Trophoblast cell (in vitro differentiated cells and primary cell): ENCODE measurements at regions not wholly inside any gene's neighbourhood (a gene's known extent, or its start where the extent isn't known, plus 50 kb on each side); places are given as distances from the start of the nearest gene placed in this dataset.
"Not testable (repeated sequence)": the region's sequence is repeated elsewhere in the genome, so short reads cannot be mapped to it uniquely, and the experiment has no call there.

Experiments used
- DNase-seq, 2 donors: peaks; one replicate each; pipeline ENCODE4 v3.0.0-alpha.2; 2016
- H2AFZ ChIP-seq: 2 replicates; pipeline ENCODE4 v1.6.1; 2013; ENCODE audit warnings: low read length, moderate library complexity, mild to moderate bottlenecking; ENCODE audit not compliant: insufficient read depth, poor library complexity
- H2AK5ac ChIP-seq: 2 replicates; pipeline ENCODE4 v1.6.1; 2013; ENCODE audit warnings: mild to moderate bottlenecking, low read length
- H2BK120ac ChIP-seq: 2 replicates; pipeline ENCODE4 v1.6.1; 2013; ENCODE audit warnings: low read length, mild to moderate bottlenecking, moderate library complexity; ENCODE audit not compliant: insufficient read depth, poor library complexity
- H2BK12ac ChIP-seq: 2 replicates; pipeline ENCODE4 v1.6.1; 2013; ENCODE audit warnings: mild to moderate bottlenecking, low read length, moderate library complexity
- H2BK5ac ChIP-seq: 2 replicates; pipeline ENCODE4 v1.6.1; 2013; ENCODE audit warnings: low read length, low read depth, moderate library complexity, mild to moderate bottlenecking; ENCODE audit not compliant: poor library complexity
- H3K14ac ChIP-seq: 2 replicates; pipeline ENCODE4 v1.6.1; 2013; ENCODE audit warnings: mild to moderate bottlenecking, low read length
- H3K18ac ChIP-seq: 2 replicates; pipeline ENCODE4 v1.6.1; 2013; ENCODE audit warnings: mild to moderate bottlenecking, low read length
- H3K23ac ChIP-seq: 2 replicates; pipeline ENCODE4 v1.6.1; 2013; ENCODE audit warnings: low read length
- H3K27ac ChIP-seq: 2 replicates; pipeline ENCODE4 v1.5.1; 2013; ENCODE audit warnings: low read depth, mild to moderate bottlenecking, inconsistent platforms, low read length, moderate library complexity
- H3K27me3 ChIP-seq: 2 replicates; pipeline ENCODE4 v1.6.1; 2013; ENCODE audit warnings: inconsistent platforms, mild to moderate bottlenecking, low read length, moderate library complexity; ENCODE audit not compliant: insufficient read depth
- H3K36me3 ChIP-seq, 2 experiments: 1 replicate in 1 of 2; 2 replicates in 1 of 2; pipeline ENCODE4 v1.6.1; 2013; ENCODE audit warnings: low read length in 2 of 2, mild to moderate bottlenecking in 2 of 2, moderate library complexity in 1 of 2; ENCODE audit not compliant: insufficient read depth in 2 of 2, control insufficient read depth in 1 of 2
- H3K4ac ChIP-seq: 2 replicates; pipeline ENCODE4 v1.6.1; 2013; ENCODE audit warnings: low read depth, mild to moderate bottlenecking, low read length, moderate library complexity
- H3K4me1 ChIP-seq, 2 experiments: 1 replicate in 1 of 2; 2 replicates in 1 of 2; pipeline ENCODE4 v1.6.1; 2013; ENCODE audit warnings: low read length in 2 of 2, mild to moderate bottlenecking in 2 of 2, moderate library complexity in 1 of 2; ENCODE audit not compliant: insufficient read depth in 2 of 2, control insufficient read depth in 1 of 2
- H3K4me2 ChIP-seq: 2 replicates; pipeline ENCODE4 v1.6.1; 2013; ENCODE audit warnings: inconsistent platforms, mild to moderate bottlenecking, low read length, moderate library complexity
- H3K4me3 ChIP-seq: 2 replicates; pipeline ENCODE4 v1.5.1; 2013; ENCODE audit warnings: mild to moderate bottlenecking, low read depth, low read length, inconsistent platforms
- H3K79me1 ChIP-seq: one replicate; pipeline ENCODE4 v1.6.1; 2013; ENCODE audit warnings: low read length
- H3K79me2 ChIP-seq: 2 replicates; pipeline ENCODE4 v1.6.1; 2013; ENCODE audit warnings: low read length, mild to moderate bottlenecking; ENCODE audit not compliant: control insufficient read depth, insufficient read depth, poor library complexity
- H3K9ac ChIP-seq: 2 replicates; pipeline ENCODE4 v1.6.1; 2013; ENCODE audit warnings: mild to moderate bottlenecking, low read length
- H3K9me3 ChIP-seq: 2 replicates; pipeline ENCODE4 v1.6.1; 2013; ENCODE audit warnings: low read depth, mild to moderate bottlenecking, control low read depth, inconsistent platforms, low read length; ENCODE audit not compliant: insufficient read depth
- H4K12ac ChIP-seq: 2 replicates; pipeline ENCODE4 v1.6.1; 2013; ENCODE audit warnings: low read depth, mild to moderate bottlenecking, low read length, moderate library complexity
- H4K8ac ChIP-seq: 2 replicates; pipeline ENCODE4 v1.6.1; 2013; ENCODE audit warnings: low read depth, mild to moderate bottlenecking, low read length, moderate library complexity
- H4K91ac ChIP-seq: one replicate; pipeline ENCODE4 v1.6.1; 2013; ENCODE audit warnings: low read depth, mild to moderate bottlenecking, low read length, moderate library complexity
- WGBS: extraction: QIAGEN DNeasy Blood & Tissue Kit; methylation state at CpG from one replicate; pipeline ENCODE4 v1.1.7; 2013; ENCODE audit warnings: missing lambda C conversion rate; ENCODE audit not compliant: insufficient read length, insufficient coverage; ENCODE audit errors: extremely low coverage; 5-methylcytosine and 5-hydroxymethylcytosine counted together

DNA sequence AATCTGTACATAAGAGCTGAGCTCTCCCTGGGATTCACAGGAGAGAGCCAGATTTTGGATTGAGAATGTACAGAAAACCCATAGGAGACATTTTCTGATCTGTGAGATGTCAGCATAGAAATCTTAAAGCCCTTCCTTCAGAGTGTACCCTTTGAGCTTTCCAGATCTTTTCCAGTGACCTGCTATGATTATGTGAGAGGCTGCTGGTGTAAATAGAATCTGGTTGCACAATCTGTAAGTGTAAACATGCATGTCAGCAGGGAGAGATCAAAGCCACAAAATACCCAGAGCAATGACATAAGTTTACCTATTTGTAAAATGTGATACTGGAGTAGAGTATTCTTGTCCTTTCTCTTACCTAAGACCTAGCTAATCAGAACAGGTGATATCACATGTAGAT is 471.9 kb downstream of the FOXD4L5 start:
- not testable (repeated sequence) for H2BK5ac ChIP-seq, DNase-seq, H2BK120ac ChIP-seq, H3K36me3 ChIP-seq, H3K27ac ChIP-seq, H3K27me3 ChIP-seq, H4K12ac ChIP-seq, H3K14ac ChIP-seq, H3K18ac ChIP-seq, H3K4me3 ChIP-seq, H3K79me2 ChIP-seq, H3K9me3 ChIP-seq, H2AFZ ChIP-seq, H4K8ac ChIP-seq, H3K23ac ChIP-seq, H3K9ac ChIP-seq, H2AK5ac ChIP-seq, H3K4me1 ChIP-seq, H3K4ac ChIP-seq, H4K91ac ChIP-seq, H3K4me2 ChIP-seq, H2BK12ac ChIP-seq, H3K79me1 ChIP-seq

DNA sequence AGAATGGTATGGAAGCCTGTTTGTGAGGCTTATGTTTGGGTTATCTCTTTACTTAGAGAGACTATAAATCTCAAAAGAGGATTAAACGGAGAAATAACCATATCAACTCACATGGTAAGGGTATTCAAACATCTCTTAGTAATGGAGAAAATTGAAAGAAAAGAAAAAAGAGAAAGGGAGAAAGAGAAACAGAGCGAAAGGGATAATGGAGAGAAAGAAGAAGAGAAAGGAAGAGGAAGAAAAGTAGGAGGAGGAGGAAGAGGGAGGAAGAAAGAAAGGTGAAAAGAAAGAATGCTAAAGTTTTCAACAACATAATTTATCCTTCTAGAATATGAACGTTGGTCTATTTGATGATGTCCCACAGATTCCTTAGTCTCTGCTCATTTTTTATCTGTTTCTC is 506.3 kb downstream of the FOXD4L5 start:
- H3K79me2 ChIP-seq, H2BK5ac ChIP-seq, H2BK120ac ChIP-seq, H3K9ac ChIP-seq, H3K4ac ChIP-seq, H3K4me2 ChIP-seq, H4K91ac ChIP-seq, H3K36me3 ChIP-seq, H3K18ac ChIP-seq, DNase-seq, H3K27ac ChIP-seq, H3K9me3 ChIP-seq, H4K12ac ChIP-seq, H2BK12ac ChIP-seq, H2AK5ac ChIP-seq, H3K27me3 ChIP-seq, H3K23ac ChIP-seq, H3K4me1 ChIP-seq, H3K79me1 ChIP-seq, H4K8ac ChIP-seq, H3K4me3 ChIP-seq, H2AFZ ChIP-seq, H3K14ac ChIP-seq: not testable (repeated sequence)
- WGBS = 100% methylated on average over 1 of the region's 3 CpGs

DNA sequence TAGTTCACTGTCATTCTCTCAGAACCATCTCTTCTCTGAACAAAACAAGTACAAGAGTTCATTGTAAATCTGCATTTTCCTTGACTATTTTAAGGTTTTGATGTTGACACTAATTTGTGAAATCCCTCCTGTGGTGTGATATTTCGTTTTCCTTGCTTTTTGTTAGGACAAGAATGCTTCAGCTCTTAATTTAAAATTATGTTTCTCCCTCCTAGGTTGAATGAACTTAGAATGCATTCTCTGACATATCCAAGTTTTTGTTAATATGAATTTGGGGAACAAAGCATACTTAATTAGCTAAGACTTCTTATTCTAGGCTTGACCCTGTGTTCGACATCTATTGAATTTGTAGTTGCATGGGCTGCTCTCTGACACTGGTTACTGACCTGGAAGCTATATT is 508.7 kb downstream of the FOXD4L5 start:
- not testable (repeated sequence) for H3K23ac ChIP-seq, H3K4me2 ChIP-seq, H3K4me3 ChIP-seq, H3K9me3 ChIP-seq, H2BK5ac ChIP-seq, H3K4ac ChIP-seq, H3K79me2 ChIP-seq, H4K91ac ChIP-seq, H3K18ac ChIP-seq, H2AK5ac ChIP-seq, H2BK120ac ChIP-seq, H2AFZ ChIP-seq, H3K27me3 ChIP-seq, H3K4me1 ChIP-seq, DNase-seq, H3K79me1 ChIP-seq, H4K12ac ChIP-seq, H3K14ac ChIP-seq, H2BK12ac ChIP-seq, H3K27ac ChIP-seq, H3K36me3 ChIP-seq, H4K8ac ChIP-seq, H3K9ac ChIP-seq
- no CpG with 5 or more reads among the region's 2 CpGs for WGBS

DNA sequence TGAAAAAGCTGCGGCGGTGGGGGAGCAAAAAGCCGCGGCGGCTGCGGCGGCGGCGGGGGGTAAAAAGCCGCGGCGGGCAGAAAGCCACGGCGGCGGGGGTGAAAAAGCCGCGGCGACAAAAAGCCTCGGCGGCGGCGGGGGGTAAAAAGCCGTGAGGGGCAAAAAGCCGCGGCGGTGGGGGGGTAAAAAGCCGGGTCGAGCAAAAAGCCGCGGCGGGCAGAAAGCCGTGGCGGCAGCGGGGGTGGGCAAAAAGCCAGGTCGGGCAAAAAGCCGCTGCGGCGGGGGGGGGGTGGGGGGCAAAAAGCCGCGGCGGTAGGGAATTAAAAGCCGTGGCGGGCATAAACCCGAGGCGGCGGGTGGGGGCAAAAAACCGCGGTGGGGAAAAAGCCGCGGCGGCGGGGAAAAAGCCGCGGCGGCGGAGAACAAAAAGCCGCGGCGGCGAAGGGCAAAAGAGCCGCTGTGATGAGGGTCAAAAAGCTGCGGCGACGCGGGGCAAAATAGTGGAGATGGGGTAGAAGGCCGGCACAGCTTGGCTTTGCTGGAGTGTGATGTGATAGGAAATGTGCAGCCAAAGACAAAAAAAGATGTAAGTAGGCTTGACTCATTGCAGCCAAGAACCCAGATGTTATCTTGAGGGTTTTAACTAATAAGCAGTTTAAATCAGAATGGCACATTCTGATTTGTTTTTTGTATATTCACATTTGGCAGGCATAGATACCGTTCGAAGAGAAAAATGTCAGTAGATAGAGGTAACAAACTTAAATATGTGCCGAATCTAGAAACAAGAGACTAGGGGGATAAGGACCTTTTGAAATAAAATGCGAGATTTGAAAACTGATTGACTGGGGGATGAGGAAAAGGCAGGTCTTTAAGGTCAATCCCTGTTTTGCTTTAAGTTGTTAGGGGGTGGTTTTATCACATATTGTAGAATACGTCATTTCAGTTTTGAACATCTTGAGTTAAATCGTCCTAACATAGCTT is 509.9 kb downstream of the FOXD4L5 start:
- not testable (repeated sequence) for H4K91ac ChIP-seq, H3K27me3 ChIP-seq, H4K12ac ChIP-seq, H3K18ac ChIP-seq, H2BK12ac ChIP-seq, H3K4me1 ChIP-seq, H3K27ac ChIP-seq, H3K9me3 ChIP-seq, H3K4ac ChIP-seq, H3K4me3 ChIP-seq, H3K36me3 ChIP-seq, H2BK120ac ChIP-seq, H4K8ac ChIP-seq, H3K79me2 ChIP-seq, H2BK5ac ChIP-seq, H2AFZ ChIP-seq, H3K79me1 ChIP-seq, H3K9ac ChIP-seq, H3K4me2 ChIP-seq, H3K14ac ChIP-seq, H3K23ac ChIP-seq, H2AK5ac ChIP-seq
- DNase-seq = peak in 1 of 2 donors; percentile 12
- no CpG with 5 or more reads among the region's 72 CpGs for whole genome bisulfite sequencing
